ENCODE measurements at regions not wholly inside any gene's neighbourhood (a gene's known extent, or its start where the extent isn't known, plus 50 kb on each side); places are given as distances from the start of the nearest gene placed in this dataset.

DNA sequence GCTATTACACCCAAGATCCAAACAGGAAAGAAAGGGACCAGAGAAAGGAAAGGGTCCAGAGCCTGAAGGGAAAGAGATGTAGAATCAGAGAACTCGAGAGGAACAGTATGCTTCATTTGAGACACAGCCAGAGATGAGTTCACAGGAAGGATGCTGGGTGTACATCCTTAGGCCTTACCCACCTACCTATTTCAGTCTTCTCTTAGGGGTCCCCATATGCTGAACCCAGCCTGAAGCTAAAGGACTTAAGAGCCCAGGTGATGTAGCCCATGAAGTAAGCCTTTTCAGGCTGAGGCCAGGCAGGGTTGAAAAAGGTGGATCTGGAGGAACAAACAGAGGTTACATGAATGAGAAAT, 338.0 kb upstream of the KCNH8 start:
- H3K4me2 ChIP-seq (ENCODE audit: insufficient read depth, low read length), result no peak overlapping the region
- no peak for ATAC-seq (ENCODE audit: insufficient read depth, low read depth)
- H4K20me1 ChIP-seq (ENCODE audit: insufficient read depth, low read length), result no peaks in the 10 kb centered on the region
- H3K9ac ChIP-seq (ENCODE audit: low read depth, low read length), result no peak overlapping the region
- H3K4me3 ChIP-seq (ENCODE audit: low read depth in 1 of 2, low read length in 2 of 2), result no peak overlapping the region
- H3K27me3 ChIP-seq (ENCODE audit: insufficient read depth, low read length, poor library complexity), result no peaks in the 10 kb centered on the region
- no peaks in the 10 kb centered on the region for H3K79me2 ChIP-seq (ENCODE audit: insufficient read depth, low read length)
- H3K36me3 ChIP-seq (ENCODE audit: insufficient read depth, low read length), result no peaks in the 10 kb centered on the region
- TF ChIP-seq CTCF (IDR thresholded peaks at IDR 0.05; ENCODE audit: borderline replicate concordance, extremely low read depth, low read length, poor library complexity, severe bottlenecking) (no peak), EZH2 (IDR thresholded peaks at IDR 0.05; ENCODE audit: borderline replicate concordance, low read depth, low read length, severe bottlenecking) (no peak)
- H2AFZ ChIP-seq (ENCODE audit: low read depth, low read length), result no peak overlapping the region
- no peaks in the 10 kb centered on the region for H3K4me1 ChIP-seq (ENCODE audit: insufficient read depth, low read length)
- no peak overlapping the region for H3K27ac ChIP-seq (ENCODE audit: low read length)
- no peaks in the 10 kb centered on the region for H3K9me3 ChIP-seq (ENCODE audit: insufficient read depth, low read length, severe bottlenecking)
- no peak for DNase-seq

- no peak for DNase-seq
- H3K4me2 ChIP-seq (ENCODE audit: insufficient read depth, low read length), result no peak overlapping the region
- no peak overlapping the region for H2AFZ ChIP-seq (ENCODE audit: low read depth, low read length)
- ATAC-seq (ENCODE audit: insufficient read depth, low read depth), result no peak
- TF ChIP-seq CTCF (IDR thresholded peaks at IDR 0.05; ENCODE audit: borderline replicate concordance, extremely low read depth, low read length, poor library complexity, severe bottlenecking) (no peak), EZH2 (IDR thresholded peaks at IDR 0.05; ENCODE audit: borderline replicate concordance, low read depth, low read length, severe bottlenecking) (no peak)
- H3K36me3 ChIP-seq (ENCODE audit: insufficient read depth, low read length), result no peaks in the 10 kb centered on the region
- H3K27me3 ChIP-seq (ENCODE audit: insufficient read depth, low read length, poor library complexity), result no peaks in the 10 kb centered on the region
- no peaks in the 10 kb centered on the region for H3K4me1 ChIP-seq (ENCODE audit: insufficient read depth, low read length)
- H3K27ac ChIP-seq (ENCODE audit: low read length), result no peak overlapping the region
- H3K9me3 ChIP-seq (ENCODE audit: insufficient read depth, low read length, severe bottlenecking), result no peaks in the 10 kb centered on the region
- H3K79me2 ChIP-seq (ENCODE audit: insufficient read depth, low read length), result no peaks in the 10 kb centered on the region
- no peak overlapping the region for H3K4me3 ChIP-seq (ENCODE audit: low read depth in 1 of 2, low read length in 2 of 2)
- H3K9ac ChIP-seq (ENCODE audit: low read depth, low read length), result no peak overlapping the region
- H4K20me1 ChIP-seq (ENCODE audit: insufficient read depth, low read length), result no peaks in the 10 kb centered on the region
Observed at GRCh38 chr3:18809640-18810305, 338.5 kb upstream of the KCNH8 start.

DNA sequence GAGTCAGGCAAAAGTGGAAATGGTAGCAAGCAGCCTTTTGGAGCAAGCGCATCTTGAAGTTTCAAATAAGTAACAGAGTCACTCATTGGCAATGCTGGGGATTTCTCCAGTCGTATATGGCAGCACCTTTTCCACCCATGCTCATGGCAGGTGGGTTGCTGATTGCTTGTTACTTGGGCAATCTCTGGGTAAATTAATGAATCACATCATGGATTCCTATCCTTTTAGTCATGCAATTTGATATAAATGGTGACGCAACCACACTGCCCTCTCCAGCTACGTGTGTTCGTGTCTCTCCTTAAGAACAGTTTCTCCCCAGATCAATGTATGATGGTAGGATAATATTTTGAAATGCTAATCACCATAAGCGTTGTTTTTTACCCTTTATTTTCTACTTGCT, 339.9 kb upstream of the KCNH8 start:
- Histone ChIP-seq H3K4me2 (ENCODE audit: insufficient read depth, low read length) (no peak overlapping the region), H4K20me1 (ENCODE audit: insufficient read depth, low read length) (no peaks in the 10 kb centered on the region), H3K4me3 (ENCODE audit: low read depth in 1 of 2, low read length in 2 of 2) (no peak overlapping the region), H3K36me3 (ENCODE audit: insufficient read depth, low read length) (no peaks in the 10 kb centered on the region), H3K79me2 (ENCODE audit: insufficient read depth, low read length) (no peaks in the 10 kb centered on the region), H3K4me1 (ENCODE audit: insufficient read depth, low read length) (no peaks in the 10 kb centered on the region), H3K27ac (ENCODE audit: low read length) (no peak overlapping the region), H2AFZ (ENCODE audit: low read depth, low read length) (no peak overlapping the region), H3K9me3 (ENCODE audit: insufficient read depth, low read length, severe bottlenecking) (no peaks in the 10 kb centered on the region), H3K27me3 (ENCODE audit: insufficient read depth, low read length, poor library complexity) (no peaks in the 10 kb centered on the region), H3K9ac (ENCODE audit: low read depth, low read length) (no peak overlapping the region)
- DNase-seq (no peak), ATAC-seq (ENCODE audit: insufficient read depth, low read depth) (no peak)
- TF ChIP-seq EZH2 (IDR thresholded peaks at IDR 0.05; ENCODE audit: borderline replicate concordance, low read depth, low read length, severe bottlenecking) (no peak), CTCF (IDR thresholded peaks at IDR 0.05; ENCODE audit: borderline replicate concordance, extremely low read depth, low read length, poor library complexity, severe bottlenecking) (no peak)

Data from DND-41 (cell line).